AG04450 (cell line): ENCODE measurements at regions not wholly inside any gene's neighbourhood (a gene's known extent, or its start where the extent isn't known, plus 50 kb on each side); places are given as distances from the start of the nearest gene placed in this dataset.

ENCODE experiments used
- CTCF ChIA-PET: fragments of 300-600, 350-600 bp; formaldehyde crosslinking; extraction: SDS; loops from one replicate; lab custom pipeline; 2022; ENCODE audit warnings: antibody characterized with exemption, inconsistent platforms; lab: Charles Lee
- POLR2A ChIA-PET: fragments of 350-600 bp; formaldehyde crosslinking; extraction: SDS; loops from one replicate; lab custom pipeline; 2021; ENCODE audit warnings: antibody characterized with exemption, inconsistent platforms; lab: Yijun Ruan, JAX
- DNase-seq: peaks from one replicate; pipeline ENCODE4 v3.0.0-alpha.2; 2011; ENCODE audit warnings: low read depth, low spot score
- H3K27ac ChIP-seq: one replicate; pipeline ENCODE4 v1.5.1; 2012; ENCODE audit warnings: low read depth, low read length, control low read depth
- H3K27me3 ChIP-seq: one replicate; pipeline ENCODE4 v1.6.0; 2012; ENCODE audit warnings: low read length; ENCODE audit not compliant: control insufficient read depth, insufficient read depth
- H3K4me3 ChIP-seq: 2 replicates; pipeline ENCODE4 v1.5.1; 2011; ENCODE audit warnings: mild to moderate bottlenecking, low read depth, low read length, control low read depth
- H3K9me3 ChIP-seq: 2 replicates; pipeline ENCODE4 v1.5.1; 2012; ENCODE audit warnings: low read length; ENCODE audit not compliant: control insufficient read depth, insufficient read depth
- TF ChIP-seq, protein P1 (sequence below): IDR thresholded peaks from 2 replicates; pipeline ENCODE4 v1.5.1; 2011; ENCODE audit warnings: low read depth, low read length, control low read depth, inconsistent platforms

DNA sequence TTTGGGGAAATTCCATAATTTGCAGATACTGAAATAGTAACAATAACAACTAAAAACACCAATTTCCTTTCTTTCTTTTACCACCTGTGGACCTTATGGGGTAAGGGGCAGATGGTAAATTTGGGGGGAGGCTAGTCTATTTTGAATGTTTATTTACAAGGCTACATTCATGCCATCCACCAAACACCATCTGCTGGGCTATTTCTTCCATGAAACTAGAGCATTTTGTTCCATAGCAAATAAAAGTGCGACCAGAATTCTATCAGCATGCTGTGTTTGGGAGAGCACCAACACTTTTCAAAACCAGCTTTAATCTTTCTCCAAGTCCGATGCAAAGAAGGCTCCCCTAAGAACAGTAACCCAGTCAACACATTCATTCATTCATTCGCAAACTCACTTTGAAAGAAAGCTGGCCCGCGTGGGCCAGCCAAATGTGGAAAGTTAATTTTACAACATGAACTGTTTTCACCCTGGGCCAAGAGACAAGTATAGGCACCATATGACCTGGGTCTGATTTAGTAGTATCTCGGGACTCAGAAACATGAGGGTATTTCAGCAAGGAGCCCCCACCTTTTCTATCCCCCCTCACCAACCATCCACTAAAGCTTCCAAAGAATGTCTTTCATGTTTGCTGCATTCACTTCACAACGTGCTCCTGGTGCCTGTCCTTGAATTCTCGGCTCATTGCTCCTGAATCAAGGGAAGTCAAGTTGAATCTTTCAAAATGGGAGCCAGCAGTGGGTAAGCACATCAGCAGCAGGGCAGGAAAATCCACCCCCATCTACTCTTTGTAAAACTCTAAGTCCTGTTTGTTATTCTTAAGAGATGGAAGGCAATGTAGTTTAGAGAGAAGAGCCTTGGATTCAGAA lies 210.6 kb downstream of the C1D start:
- no peaks in the 10 kb centered on the region for H3K27me3 ChIP-seq
- TF ChIP-seq, protein P1, sequence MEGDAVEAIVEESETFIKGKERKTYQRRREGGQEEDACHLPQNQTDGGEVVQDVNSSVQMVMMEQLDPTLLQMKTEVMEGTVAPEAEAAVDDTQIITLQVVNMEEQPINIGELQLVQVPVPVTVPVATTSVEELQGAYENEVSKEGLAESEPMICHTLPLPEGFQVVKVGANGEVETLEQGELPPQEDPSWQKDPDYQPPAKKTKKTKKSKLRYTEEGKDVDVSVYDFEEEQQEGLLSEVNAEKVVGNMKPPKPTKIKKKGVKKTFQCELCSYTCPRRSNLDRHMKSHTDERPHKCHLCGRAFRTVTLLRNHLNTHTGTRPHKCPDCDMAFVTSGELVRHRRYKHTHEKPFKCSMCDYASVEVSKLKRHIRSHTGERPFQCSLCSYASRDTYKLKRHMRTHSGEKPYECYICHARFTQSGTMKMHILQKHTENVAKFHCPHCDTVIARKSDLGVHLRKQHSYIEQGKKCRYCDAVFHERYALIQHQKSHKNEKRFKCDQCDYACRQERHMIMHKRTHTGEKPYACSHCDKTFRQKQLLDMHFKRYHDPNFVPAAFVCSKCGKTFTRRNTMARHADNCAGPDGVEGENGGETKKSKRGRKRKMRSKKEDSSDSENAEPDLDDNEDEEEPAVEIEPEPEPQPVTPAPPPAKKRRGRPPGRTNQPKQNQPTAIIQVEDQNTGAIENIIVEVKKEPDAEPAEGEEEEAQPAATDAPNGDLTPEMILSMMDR, result no peak
- H3K9me3 ChIP-seq, result no peaks in the 10 kb centered on the region
- DNase-seq, result no peak
- CTCF ChIA-PET, result interaction anchor here (0.6 to 1.4 kb wide), 3 partner anchors 11 to 201 kb away, joined by 3 read pairs; no protein-coding TSS in a partner anchor
- no peak overlapping the region for H3K27ac ChIP-seq
- POLR2A ChIA-PET, result no interaction called here
- H3K4me3 ChIP-seq, result no peak overlapping the region

GRCh38 chr2:67854103-67854743 lies 208.6 kb downstream of the C1D start:
- Histone ChIP-seq H3K9me3 (no peaks in the 10 kb centered on the region), H3K4me3 (no peak overlapping the region), H3K27ac (no peak overlapping the region), H3K27me3 (peaks cover 4% of the 10 kb centered on the region)
- POLR2A ChIA-PET, result no interaction called here
- DNase-seq, result no peak
- TF ChIP-seq, protein P1, result no peak
- CTCF ChIA-PET, result interaction anchor here (1.4 kb wide), 1 partner anchor 177 kb away, joined by 3 read pairs; no protein-coding TSS in a partner anchor

- ChIA-PET CTCF (no interaction called here), POLR2A (no interaction called here)
- no peak for DNase-seq
These were observed 208.0 kb downstream of the C1D start for GRCh38 chr2:67854798-67855197.

GRCh38 chr2:67856866-67857265 lies 205.9 kb downstream of the C1D start:
- ChIA-PET POLR2A (no interaction called here), CTCF (interaction anchor here (1.6 kb wide), 1 partner anchor 174 kb away, joined by 4 read pairs; no protein-coding TSS in a partner anchor)
- no peak overlapping the region for H3K27ac ChIP-seq
- H3K27me3 ChIP-seq, result peaks cover 6% of the 10 kb centered on the region
- H3K4me3 ChIP-seq, result no peak overlapping the region
- TF ChIP-seq, protein P1, result no peak
- no peak for DNase-seq
- H3K9me3 ChIP-seq, result no peaks in the 10 kb centered on the region

More at GRCh38 chr2:67854798-67855197, 208.0 kb downstream of the C1D start:
- H3K9me3 ChIP-seq, result no peaks in the 10 kb centered on the region
- peaks cover 4% of the 10 kb centered on the region for H3K27me3 ChIP-seq
- TF ChIP-seq, protein P1, result no peak
- no peak overlapping the region for H3K27ac ChIP-seq
- no peak overlapping the region for H3K4me3 ChIP-seq

- no peaks in the 10 kb centered on the region for H3K9me3 ChIP-seq
- H3K27me3 ChIP-seq, result peaks cover 6% of the 10 kb centered on the region
- H3K4me3 ChIP-seq, result no peak overlapping the region
- H3K27ac ChIP-seq, result no peak overlapping the region
- TF ChIP-seq, protein P1, result no peak
- POLR2A ChIA-PET, result no interaction called here
- DNase-seq, result no peak
- CTCF ChIA-PET, result no interaction called here
These were observed 205.0 kb downstream of the C1D start for GRCh38 chr2:67857836-67858235.
